K562 (cell line): ENCODE measurements at regions not wholly inside any gene's neighbourhood (a gene's known extent, or its start where the extent isn't known, plus 50 kb on each side); places are given as distances from the start of the nearest gene placed in this dataset.

Source experiments
- ATAC-seq: fragments of 200-7000 bp; cut with Tn5 transposase; 3 replicates; pipeline ENCODE4 v1.9.1; 2020; ENCODE audit warnings: moderate library complexity
- BruUV-seq: library from RNA; stranded (reverse); fragments of 400-500 nt; replicated peaks from 2 replicates; lab custom pipeline; 2021; lab: Mats Ljungman, UMichigan
- CTCF ChIA-PET: fragments of 300-600 bp; formaldehyde crosslinking; extraction: SDS; loops from one replicate; lab custom pipeline; 2021; ENCODE audit warnings: low intra/inter-chr PET ratio; lab: Yijun Ruan, JAX
- POLR2A ChIA-PET: fragments of 300-600, 350-650 bp; sonication (Branson Sonifier 250); formaldehyde crosslinking; extraction: SDS; loops from one replicate; lab custom pipeline; 2021; ENCODE audit warnings: antibody characterized with exemption, inconsistent platforms; lab: Yijun Ruan, JAX
- DNase-seq, 4 experiments: peaks; one replicate each; pipeline versions ENCODE4 v3.0.0 to v3.0.0-alpha.2; 2011 to 2018; ENCODE audit warnings: low spot score in 3 of 4, mixed read lengths in 3 of 4; ENCODE audit errors: extremely low read depth in 1 of 4
- FAIRE-seq: peaks from 2 replicates; lab custom pipeline; 2011; peaks lifted over from hg19 to GRCh38; lab: Jason Lieb, UNC
- H2AFZ ChIP-seq: 2 replicates; pipeline ENCODE4 v1.6.0; 2011; ENCODE audit warnings: low read depth, low read length, control low read depth, inconsistent platforms
- H3K27ac ChIP-seq: fragments of 200-600 bp; 3 replicates; pipeline ENCODE4 v1.8.0; 2011; ENCODE audit warnings: low read depth, mild to moderate bottlenecking, control low read depth, inconsistent platforms, low read length, moderate library complexity, mixed read lengths; ENCODE audit errors: extremely low read depth
- H3K27me3 ChIP-seq, 2 experiments: fragments of 300-600 bp in 1 of 2; 2 replicates in 1 of 2; 3 replicates in 1 of 2; pipeline versions ENCODE4 v1.6.0 to v1.8.0; 2011; ENCODE audit warnings: inconsistent platforms in 2 of 2, low read length in 2 of 2, mild to moderate bottlenecking in 1 of 2, mixed read lengths in 1 of 2, moderate library complexity in 1 of 2; ENCODE audit not compliant: control insufficient read depth in 2 of 2, insufficient read depth in 2 of 2
- H3K36me3 ChIP-seq: fragments of 300-600 bp; 3 replicates; pipeline ENCODE4 v1.8.0; 2011; ENCODE audit warnings: mild to moderate bottlenecking, low read length, inconsistent platforms; ENCODE audit not compliant: control insufficient read depth, insufficient read depth
- H3K4me1 ChIP-seq, 2 experiments: fragments of 200-600 bp in 1 of 2; replicated peaks in 1 of 2; 2 replicates in 1 of 2; 3 replicates in 1 of 2; pipeline versions ENCODE4 v1.5.1 to v1.8.0; 2011; ENCODE audit warnings: inconsistent platforms in 2 of 2, low read length in 2 of 2, mild to moderate bottlenecking in 1 of 2, mixed read lengths in 1 of 2, moderate library complexity in 1 of 2; ENCODE audit not compliant: control insufficient read depth in 2 of 2, insufficient read depth in 2 of 2
- H3K4me2 ChIP-seq: 2 replicates; pipeline ENCODE4 v1.6.1; 2011; ENCODE audit warnings: low read length, control low read depth, inconsistent platforms, mixed read lengths; ENCODE audit not compliant: insufficient read depth
- H3K4me3 ChIP-seq: fragments of 200-600 bp; sonication (generic), shearing (Covaris generic); 2 replicates; pipeline ENCODE4 v1.5.1; 2016; ENCODE audit warnings: control low read depth, inconsistent platforms
- H3K79me2 ChIP-seq: fragments of 200-600 bp; 3 replicates; pipeline ENCODE4 v1.8.0; 2011; ENCODE audit warnings: low read length, inconsistent platforms; ENCODE audit not compliant: control insufficient read depth, insufficient read depth
- H3K9ac ChIP-seq, 2 experiments: 2 replicates each; pipeline versions ENCODE4 v1.6.0 to v1.6.1; 2011; ENCODE audit warnings: low read depth in 2 of 2, low read length in 2 of 2, control low read depth in 1 of 2, inconsistent platforms in 1 of 2, mild to moderate bottlenecking in 1 of 2, mixed read lengths in 1 of 2; ENCODE audit not compliant: insufficient read depth in 1 of 2
- H3K9me1 ChIP-seq: one replicate; pipeline ENCODE4 v1.6.0; 2011; ENCODE audit warnings: inconsistent platforms, mild to moderate bottlenecking, low read length, moderate library complexity; ENCODE audit not compliant: control insufficient read depth, insufficient read depth
- H3K9me3 ChIP-seq: replicated peaks from 2 replicates; pipeline ENCODE4 v1.5.1; 2011; ENCODE audit warnings: low read depth, low read length, inconsistent platforms; ENCODE audit not compliant: control insufficient read depth, insufficient read depth
- H4K20me1 ChIP-seq: replicated peaks from 2 replicates; pipeline ENCODE4 v1.6.1; 2011; ENCODE audit warnings: low read length, inconsistent platforms, mixed read lengths; ENCODE audit not compliant: control insufficient read depth, insufficient read depth
- ERF ChIP-seq: fragments of 450-650 bp; formaldehyde crosslinking; IDR thresholded peaks from 2 replicates; pipeline ENCODE4 v1.4.0; 2020; ENCODE audit warnings: mild to moderate bottlenecking, mixed read lengths
- PHB2 ChIP-seq: fragments of 450-650 bp; IDR thresholded peaks from 2 replicates; pipeline ENCODE4 v1.6.1; 2017; ENCODE audit warnings: low read depth
- ZNF644 ChIP-seq: fragments of 200-800 bp; sonication (Bioruptor generic); IDR thresholded peaks from 2 replicates; pipeline ENCODE4 v1.6.1; 2016; ENCODE audit warnings: low read depth, missing genetic modification characterization, missing compliant biosample characterization
- ZSCAN29 ChIP-seq: fragments of 450-650 bp; IDR thresholded peaks from 2 replicates; pipeline ENCODE4 v1.6.1; 2017
- WGBS: fragments of 100-300 bp; shearing (Covaris generic); methylation state at CpG from one replicate; pipeline ENCODE4 v1.1.6; 2016; ENCODE audit warnings: low coverage, mixed read lengths; ENCODE audit not compliant: insufficient coverage; ENCODE audit errors: missing lambda C conversion rate; 5-methylcytosine and 5-hydroxymethylcytosine counted together
- in situ Hi-C: fragments of 300-500 bp; cut with MboI; formaldehyde crosslinking; loops from 4 replicates; pipeline ENCODE4 v1.15.0; 2018; ENCODE audit warnings: inconsistent platforms, mixed read lengths
- intact Hi-C: fragments of 100-400 bp; cut with micrococcal nuclease; formaldehyde crosslinking; loops from 2 replicates; pipeline ENCODE4 v1.14.2; 2022

- no peak for TF ChIP-seq ZNF644 (tag)
Observed at GRCh38 chr2:16014041-16014787, 73.9 kb downstream of the MYCN start (continued).

- no peaks in the 10 kb centered on the region for H3K9me3 ChIP-seq
- no peak overlapping the region for H3K4me2 ChIP-seq
- H3K9me1 ChIP-seq = no peaks in the 10 kb centered on the region
- peaks cover 4 to 29% of the 10 kb centered on the region in 2 experiments; a peak in 4 of 5 replicates for H3K27me3 ChIP-seq
- TF ChIP-seq ERF (no peak), PHB2 (no peak), ZSCAN29 (no peak)
- H3K4me1 ChIP-seq = no peaks in the 10 kb centered on the region
- no peak overlapping the region for H2AFZ ChIP-seq
- no peak overlapping the region for H3K4me3 ChIP-seq
- no peaks in the 10 kb centered on the region for H4K20me1 ChIP-seq
- FAIRE-seq (no peak), DNase-seq (no peak), ATAC-seq (no peak)
- no peaks in the 10 kb centered on the region for H3K79me2 ChIP-seq
- H3K36me3 ChIP-seq = no peaks in the 10 kb centered on the region
- no TSS peak for BruUV-seq
- CTCF ChIA-PET = no interaction called here
- H3K9ac ChIP-seq = no peak overlapping the region
- POLR2A ChIA-PET = no interaction called here
- WGBS = 11% methylated on average over 16 of the region's 20 CpGs
- in situ Hi-C loops = no loop called here
- intact Hi-C loops = no loop called here
- no peak overlapping the region for H3K27ac ChIP-seq
Observed at GRCh38 chr2:16013359-16013911, 73.1 kb downstream of the MYCN start.
